Neural cell (in vitro differentiated cells): ENCODE measurements at regions not wholly inside any gene's neighbourhood (a gene's known extent, or its start where the extent isn't known, plus 50 kb on each side); places are given as distances from the start of the nearest gene placed in this dataset.

Experiments
- H2AFZ ChIP-seq: fragments of 200-600, 300-800 bp; sonication (generic), shearing (Covaris generic); 2 replicates; pipeline ENCODE4 v1.6.0; 2014; ENCODE audit warnings: low read depth, mild to moderate bottlenecking, antibody characterized with exemption, low read length, moderate library complexity
- H3F3A ChIP-seq: fragments of 200-600 bp; shearing (Covaris generic); 2 replicates; pipeline ENCODE4 v1.6.1; 2016; ENCODE audit warnings: mild to moderate bottlenecking, moderate library complexity, mixed read lengths, antibody characterized with exemption, low read length; ENCODE audit not compliant: insufficient read depth, poor library complexity, severe bottlenecking
- H3K27ac ChIP-seq: fragments of 200-600, 300-800 bp; sonication (generic), shearing (Covaris generic); 2 replicates; pipeline ENCODE4 v1.5.1; 2014; ENCODE audit warnings: mild to moderate bottlenecking, low read length, moderate library complexity
- H3K27me3 ChIP-seq: fragments of 300-800, 200-600 bp; sonication (generic), shearing (Covaris generic); 2 replicates; pipeline ENCODE4 v1.6.0; 2014; ENCODE audit warnings: mild to moderate bottlenecking, low read depth, low read length, moderate library complexity; ENCODE audit not compliant: insufficient read depth
- H3K36me3 ChIP-seq: fragments of 300-800, 200-600 bp; sonication (generic), shearing (Covaris generic); 2 replicates; pipeline ENCODE4 v1.5.1; 2014; ENCODE audit warnings: mild to moderate bottlenecking, antibody characterized with exemption, low read length, moderate library complexity; ENCODE audit not compliant: insufficient read depth
- H3K4me2 ChIP-seq: fragments of 300-800, 200-600 bp; sonication (generic), shearing (Covaris generic); 2 replicates; pipeline ENCODE4 v1.6.0; 2014; ENCODE audit warnings: mild to moderate bottlenecking, low read length
- H3K4me3 ChIP-seq: fragments of 300-800, 200-600 bp; sonication (generic), shearing (Covaris generic); 2 replicates; pipeline ENCODE4 v1.5.1; 2014; ENCODE audit warnings: mild to moderate bottlenecking, low read length, moderate library complexity
- H3K79me2 ChIP-seq: fragments of 200-600 bp; shearing (Covaris generic); replicated peaks from 2 replicates; pipeline ENCODE4 v1.6.0; 2014; ENCODE audit warnings: mild to moderate bottlenecking, low read length, moderate library complexity; ENCODE audit not compliant: insufficient read depth
- H3K9ac ChIP-seq: fragments of 300-800, 200-600 bp; sonication (generic), shearing (Covaris generic); 2 replicates; pipeline ENCODE4 v1.6.1; 2016; ENCODE audit warnings: mild to moderate bottlenecking, low read length, mixed read lengths
- H3K9me2 ChIP-seq: fragments of 200-600 bp; shearing (Covaris generic); 2 replicates; pipeline ENCODE4 v1.6.1; 2016; ENCODE audit warnings: mild to moderate bottlenecking, low read length, mixed read lengths; ENCODE audit not compliant: insufficient read depth
- H3K9me3 ChIP-seq: fragments of 200-600, 300-800 bp; sonication (generic), shearing (Covaris generic); 2 replicates; pipeline ENCODE4 v1.6.1; 2016; ENCODE audit warnings: mild to moderate bottlenecking, mixed run types, low read length, moderate library complexity, mixed read lengths
- H4K20me1 ChIP-seq: fragments of 200-600 bp; shearing (Covaris generic); 2 replicates; pipeline ENCODE4 v1.6.1; 2016; ENCODE audit warnings: mild to moderate bottlenecking, mixed run types; ENCODE audit not compliant: insufficient read depth
- EP300 ChIP-seq: fragments of 450-650 bp; conservative IDR thresholded peaks from 2 replicates; pipeline ENCODE4 v1.6.1; 2014; ENCODE audit warnings: antibody characterized with exemption, mild to moderate bottlenecking, moderate library complexity; ENCODE audit not compliant: poor library complexity, severe bottlenecking
- EZH2 ChIP-seq: fragments of 200-600, 300-800 bp; shearing (Covaris generic), sonication (generic); IDR thresholded peaks from 2 replicates; pipeline ENCODE4 v1.6.1; 2014; ENCODE audit warnings: antibody characterized with exemption, low read length, borderline replicate concordance, mild to moderate bottlenecking; ENCODE audit not compliant: insufficient read depth, poor library complexity, severe bottlenecking
- MXI1 ChIP-seq: fragments of 450-650 bp; conservative IDR thresholded peaks from 2 replicates; pipeline ENCODE4 v1.6.1; 2014; ENCODE audit warnings: antibody characterized with exemption, mild to moderate bottlenecking; ENCODE audit not compliant: poor library complexity, severe bottlenecking
- POLR2AphosphoS5 ChIP-seq: IDR thresholded peaks from 2 replicates; pipeline ENCODE4 v1.6.1; 2012
- RAD21 ChIP-seq: fragments of 450-650 bp; conservative IDR thresholded peaks from 2 replicates; pipeline ENCODE4 v1.6.1; 2014; ENCODE audit warnings: antibody characterized with exemption, mild to moderate bottlenecking, moderate library complexity
- SMC3 ChIP-seq: fragments of 450-650 bp; conservative IDR thresholded peaks from 2 replicates; pipeline ENCODE4 v1.6.1; 2014; ENCODE audit warnings: antibody characterized with exemption, mild to moderate bottlenecking, moderate library complexity; ENCODE audit not compliant: poor library complexity
- TAF1 ChIP-seq: IDR thresholded peaks from 2 replicates; pipeline ENCODE4 v1.6.1; 2012; ENCODE audit warnings: low read depth
- TF ChIP-seq, protein P1 (sequence below): fragments of 450-650 bp; IDR thresholded peaks from 2 replicates; pipeline ENCODE4 v1.5.1; 2014; ENCODE audit warnings: antibody characterized with exemption, mild to moderate bottlenecking, moderate library complexity; ENCODE audit not compliant: poor library complexity, severe bottlenecking
- TF ChIP-seq, protein P2 (sequence below): IDR thresholded peaks from 2 replicates; pipeline ENCODE4 v1.6.1; 2012; ENCODE audit warnings: borderline replicate concordance

DNA sequence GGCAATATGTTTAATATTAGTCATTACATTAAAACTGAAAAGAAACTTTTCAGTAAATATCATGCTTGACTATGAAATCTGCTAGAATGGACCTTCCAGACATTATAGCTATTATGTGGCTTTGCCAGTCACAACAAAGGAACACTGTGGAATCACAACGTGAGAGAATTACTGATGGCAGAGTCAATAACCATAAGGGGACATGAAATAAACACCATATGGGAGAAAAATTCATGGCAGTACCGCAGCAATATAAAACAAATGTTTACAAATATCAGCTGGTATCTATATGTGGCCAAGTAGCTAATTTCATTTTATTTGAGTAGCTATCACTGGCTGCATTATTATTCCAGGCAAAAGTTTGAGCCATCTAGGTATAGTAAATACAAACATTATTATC is 1818.6 kb downstream of the PCDH9 start:
- H3K9me2 ChIP-seq = no peaks in the 10 kb centered on the region
- no peak overlapping the region for H3K4me2 ChIP-seq
- no peak overlapping the region for H2AFZ ChIP-seq

DNA sequence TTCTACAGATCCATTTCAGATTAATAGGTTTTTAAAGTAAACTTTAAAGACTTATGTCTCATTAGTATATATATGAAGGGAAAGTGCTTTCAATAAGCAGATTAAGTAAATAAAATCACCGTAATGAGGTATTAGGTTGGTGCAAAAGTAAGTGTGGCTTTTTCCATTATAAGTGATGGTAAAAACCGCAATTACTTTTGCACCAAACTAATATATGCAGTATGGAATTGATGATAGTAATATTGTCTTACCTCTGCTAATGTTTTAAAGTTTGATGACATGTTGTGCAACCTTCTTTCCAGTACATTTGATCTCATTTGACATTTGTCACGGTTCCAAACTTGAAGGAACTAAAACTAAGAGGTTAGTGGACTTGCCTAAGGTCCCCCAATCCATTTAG is 1819.3 kb downstream of the PCDH9 start:
- Histone ChIP-seq H4K20me1 (no peaks in the 10 kb centered on the region), H3F3A (no peaks in the 10 kb centered on the region), H3K79me2 (no peaks in the 10 kb centered on the region), H3K4me3 (no peak overlapping the region), H3K9me2 (no peaks in the 10 kb centered on the region), H3K27ac (no peak overlapping the region), H2AFZ (no peak overlapping the region), H3K4me2 (no peak overlapping the region), H3K9me3 (no peaks in the 10 kb centered on the region), H3K36me3 (no peaks in the 10 kb centered on the region), H3K9ac (no peak overlapping the region), H3K27me3 (no peaks in the 10 kb centered on the region)
- TF ChIP-seq MXI1 (no peak), RAD21 (no peak), SMC3 (no peak), POLR2AphosphoS5 (no peak), EZH2 (no peak), TAF1 (no peak), EP300 (no peak)
- TF ChIP-seq, protein P1, sequence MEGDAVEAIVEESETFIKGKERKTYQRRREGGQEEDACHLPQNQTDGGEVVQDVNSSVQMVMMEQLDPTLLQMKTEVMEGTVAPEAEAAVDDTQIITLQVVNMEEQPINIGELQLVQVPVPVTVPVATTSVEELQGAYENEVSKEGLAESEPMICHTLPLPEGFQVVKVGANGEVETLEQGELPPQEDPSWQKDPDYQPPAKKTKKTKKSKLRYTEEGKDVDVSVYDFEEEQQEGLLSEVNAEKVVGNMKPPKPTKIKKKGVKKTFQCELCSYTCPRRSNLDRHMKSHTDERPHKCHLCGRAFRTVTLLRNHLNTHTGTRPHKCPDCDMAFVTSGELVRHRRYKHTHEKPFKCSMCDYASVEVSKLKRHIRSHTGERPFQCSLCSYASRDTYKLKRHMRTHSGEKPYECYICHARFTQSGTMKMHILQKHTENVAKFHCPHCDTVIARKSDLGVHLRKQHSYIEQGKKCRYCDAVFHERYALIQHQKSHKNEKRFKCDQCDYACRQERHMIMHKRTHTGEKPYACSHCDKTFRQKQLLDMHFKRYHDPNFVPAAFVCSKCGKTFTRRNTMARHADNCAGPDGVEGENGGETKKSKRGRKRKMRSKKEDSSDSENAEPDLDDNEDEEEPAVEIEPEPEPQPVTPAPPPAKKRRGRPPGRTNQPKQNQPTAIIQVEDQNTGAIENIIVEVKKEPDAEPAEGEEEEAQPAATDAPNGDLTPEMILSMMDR = no peak
- TF ChIP-seq, protein P2, sequence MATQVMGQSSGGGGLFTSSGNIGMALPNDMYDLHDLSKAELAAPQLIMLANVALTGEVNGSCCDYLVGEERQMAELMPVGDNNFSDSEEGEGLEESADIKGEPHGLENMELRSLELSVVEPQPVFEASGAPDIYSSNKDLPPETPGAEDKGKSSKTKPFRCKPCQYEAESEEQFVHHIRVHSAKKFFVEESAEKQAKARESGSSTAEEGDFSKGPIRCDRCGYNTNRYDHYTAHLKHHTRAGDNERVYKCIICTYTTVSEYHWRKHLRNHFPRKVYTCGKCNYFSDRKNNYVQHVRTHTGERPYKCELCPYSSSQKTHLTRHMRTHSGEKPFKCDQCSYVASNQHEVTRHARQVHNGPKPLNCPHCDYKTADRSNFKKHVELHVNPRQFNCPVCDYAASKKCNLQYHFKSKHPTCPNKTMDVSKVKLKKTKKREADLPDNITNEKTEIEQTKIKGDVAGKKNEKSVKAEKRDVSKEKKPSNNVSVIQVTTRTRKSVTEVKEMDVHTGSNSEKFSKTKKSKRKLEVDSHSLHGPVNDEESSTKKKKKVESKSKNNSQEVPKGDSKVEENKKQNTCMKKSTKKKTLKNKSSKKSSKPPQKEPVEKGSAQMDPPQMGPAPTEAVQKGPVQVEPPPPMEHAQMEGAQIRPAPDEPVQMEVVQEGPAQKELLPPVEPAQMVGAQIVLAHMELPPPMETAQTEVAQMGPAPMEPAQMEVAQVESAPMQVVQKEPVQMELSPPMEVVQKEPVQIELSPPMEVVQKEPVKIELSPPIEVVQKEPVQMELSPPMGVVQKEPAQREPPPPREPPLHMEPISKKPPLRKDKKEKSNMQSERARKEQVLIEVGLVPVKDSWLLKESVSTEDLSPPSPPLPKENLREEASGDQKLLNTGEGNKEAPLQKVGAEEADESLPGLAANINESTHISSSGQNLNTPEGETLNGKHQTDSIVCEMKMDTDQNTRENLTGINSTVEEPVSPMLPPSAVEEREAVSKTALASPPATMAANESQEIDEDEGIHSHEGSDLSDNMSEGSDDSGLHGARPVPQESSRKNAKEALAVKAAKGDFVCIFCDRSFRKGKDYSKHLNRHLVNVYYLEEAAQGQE = no peak

More for the DNA sequence above, 1818.6 kb downstream of the PCDH9 start:
- Histone ChIP-seq H3K36me3 (no peaks in the 10 kb centered on the region), H3F3A (no peaks in the 10 kb centered on the region), H3K79me2 (no peaks in the 10 kb centered on the region), H3K27me3 (no peaks in the 10 kb centered on the region), H3K27ac (no peak overlapping the region), H3K4me3 (no peak overlapping the region), H3K9ac (no peak overlapping the region), H4K20me1 (no peaks in the 10 kb centered on the region), H3K9me3 (no peaks in the 10 kb centered on the region)
- TF ChIP-seq SMC3 (no peak), TAF1 (no peak), EZH2 (no peak), POLR2AphosphoS5 (no peak), MXI1 (no peak), EP300 (no peak), RAD21 (no peak)
- TF ChIP-seq, protein P1 = no peak
- TF ChIP-seq, protein P2 = no peak
